Activated CD8-positive, alpha-beta memory T cell treated with anti-CD3 and anti-CD28 coated beads, Interleukin-2, amount 50 U/mL, for 1 hour (primary cell): ENCODE measurements at regions not wholly inside any gene's neighbourhood (a gene's known extent, or its start where the extent isn't known, plus 50 kb on each side); places are given as distances from the start of the nearest gene placed in this dataset.
"Not testable (repeated sequence)": the region's sequence is repeated elsewhere in the genome, so short reads cannot be mapped to it uniquely, and the experiment has no call there.

ENCODE experiments used
- DNase-seq: peaks from one replicate; pipeline ENCODE4 v3.0.0-alpha.2; 2020; ENCODE audit errors: extremely low read depth

DNA sequence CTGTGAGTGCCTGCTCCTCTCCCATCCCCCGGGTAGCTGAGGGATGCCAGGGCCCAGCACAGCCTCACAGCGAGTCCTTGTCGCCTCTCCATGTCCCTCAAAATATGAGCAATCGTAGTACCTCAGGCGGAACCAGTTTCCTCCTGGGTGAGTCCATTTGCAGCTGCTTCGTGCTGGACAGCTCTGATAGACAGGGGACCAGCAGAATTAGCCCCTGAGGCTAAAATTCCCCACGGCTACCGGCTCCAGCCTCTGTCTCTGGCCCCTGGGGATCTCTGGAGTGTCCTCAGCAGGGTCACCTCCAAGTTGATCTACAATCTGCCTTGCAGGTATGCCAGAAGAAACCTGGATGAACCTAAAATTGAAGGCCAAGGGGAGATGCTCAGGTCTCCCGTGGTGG, 115.8 kb upstream of the FBXL7 start:
- no peak for DNase-seq

- DNase-seq, result no peak
These were observed 116.5 kb upstream of the FBXL7 start for GRCh38 chr5:15383469-15383868.

DNA sequence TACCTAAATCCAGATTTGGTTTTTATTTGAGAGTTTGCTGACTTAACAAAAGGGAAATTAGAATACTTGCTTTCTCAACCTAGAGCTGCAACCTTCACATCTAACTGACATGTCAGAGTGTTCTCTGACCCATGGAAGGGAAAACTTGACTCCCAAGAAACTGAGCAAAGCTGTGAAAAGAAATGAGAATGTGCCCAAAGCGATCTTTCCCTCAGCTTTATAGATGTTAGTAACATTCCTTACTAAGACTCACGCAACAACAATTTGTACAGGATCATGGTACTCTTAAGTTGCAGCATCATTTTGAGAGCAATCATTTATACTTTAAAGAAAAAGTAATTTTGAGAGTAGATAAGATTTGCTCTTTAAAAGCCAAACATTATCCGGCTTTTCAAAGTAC, 117.0 kb upstream of the FBXL7 start:
- no peak for DNase-seq

DNA sequence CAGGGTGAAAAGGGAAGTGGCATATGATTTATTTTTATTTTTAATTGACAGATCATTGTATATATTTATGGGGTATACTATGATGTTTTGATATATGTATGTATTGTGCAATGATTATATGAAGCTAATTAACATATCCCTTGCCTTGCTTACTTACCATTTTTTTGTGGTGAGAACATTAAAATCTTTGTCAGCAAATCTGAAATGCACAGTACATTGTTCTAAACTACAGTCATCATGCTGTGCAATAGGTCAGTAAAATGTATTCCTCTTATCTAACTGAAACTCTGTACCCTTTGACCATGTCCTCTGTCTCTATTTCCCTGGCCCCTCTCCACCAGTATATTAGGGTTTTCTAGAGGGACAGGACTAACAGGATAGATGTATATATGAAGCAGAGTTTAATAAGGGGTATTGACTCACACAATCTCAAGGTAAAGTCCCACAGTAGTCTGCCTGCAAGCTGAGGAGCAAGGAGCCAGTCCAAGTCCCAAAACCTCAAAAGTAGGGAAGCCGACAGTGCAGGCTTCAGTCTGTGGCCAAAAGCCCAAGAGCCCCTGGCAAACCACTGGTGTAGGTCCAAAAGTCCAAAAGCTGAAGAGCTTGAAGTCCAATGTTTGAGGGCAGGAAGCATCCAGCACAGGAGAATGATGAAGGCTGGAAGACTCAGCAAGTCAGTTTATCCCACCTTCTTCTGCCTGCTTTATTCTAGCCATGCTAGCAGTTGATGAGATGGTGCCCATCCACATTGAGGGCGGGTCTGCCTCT, 122.2 kb upstream of the FBXL7 start:
- no peak for DNase-seq

DNA sequence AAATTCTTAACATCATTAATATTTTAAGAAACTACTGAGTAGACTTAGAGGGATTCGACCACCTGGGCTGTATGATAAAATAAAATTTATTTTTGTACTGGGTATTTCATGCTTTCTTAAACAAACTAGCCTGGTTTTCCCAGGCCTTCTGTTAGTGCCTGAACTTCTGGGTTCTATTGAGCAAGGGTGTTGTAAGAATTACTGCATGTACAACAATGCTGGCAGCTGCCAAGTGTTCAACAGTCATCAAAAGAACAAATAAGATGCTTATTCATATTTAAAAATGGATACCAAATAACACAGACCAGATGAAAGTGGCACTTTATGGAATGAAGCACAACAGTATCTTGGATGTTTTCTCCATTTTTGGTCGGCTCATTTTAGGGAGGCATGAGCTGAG, 123.2 kb upstream of the FBXL7 start:
- DNase-seq, result no peak

- no peak for DNase-seq
These were observed 123.9 kb upstream of the FBXL7 start for GRCh38 chr5:15376088-15376487.

DNA sequence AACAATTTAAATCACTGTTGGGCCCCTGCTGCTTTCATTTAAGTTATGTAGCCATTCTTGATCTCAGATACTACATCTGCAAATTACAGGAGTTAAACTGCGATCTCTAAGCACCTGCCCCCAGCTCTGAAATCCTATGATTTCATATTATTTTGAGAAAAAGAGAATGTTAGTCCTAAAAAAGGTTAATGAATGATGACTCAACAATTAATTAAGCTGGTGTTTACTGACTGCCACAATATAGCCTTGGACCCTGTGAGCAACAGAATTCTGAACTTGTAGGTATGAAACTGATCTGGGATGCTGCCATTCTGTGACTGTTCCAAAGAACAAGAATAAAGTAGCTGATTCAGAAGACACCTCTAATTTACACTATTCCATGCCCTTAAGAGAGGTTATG, 124.4 kb upstream of the FBXL7 start:
- DNase-seq, result no peak

- no peak for DNase-seq
These were observed 125.1 kb upstream of the FBXL7 start for GRCh38 chr5:15374886-15375285.

DNA sequence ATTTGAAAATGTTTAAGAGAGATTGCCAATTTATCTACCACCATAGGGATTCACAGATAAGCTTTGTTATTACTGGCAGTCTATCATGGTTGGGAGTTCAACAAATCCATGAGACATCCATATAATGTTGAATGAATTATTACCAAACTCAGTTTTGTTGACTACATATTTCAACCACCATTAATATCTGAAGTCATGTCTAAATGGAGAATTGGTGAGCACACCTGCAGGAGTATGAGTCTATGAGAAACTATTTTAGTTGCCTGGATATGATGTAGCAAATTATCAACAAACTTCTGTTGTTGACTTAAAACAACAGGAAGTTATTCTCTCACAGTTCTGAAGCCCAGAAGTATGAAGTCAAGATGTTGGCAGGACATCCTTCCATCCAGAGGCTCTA, 126.8 kb upstream of the FBXL7 start:
- DNase-seq, result no peak

- no peak for DNase-seq
These were observed 128.8 kb upstream of the FBXL7 start for GRCh38 chr5:15371184-15371583.

DNA sequence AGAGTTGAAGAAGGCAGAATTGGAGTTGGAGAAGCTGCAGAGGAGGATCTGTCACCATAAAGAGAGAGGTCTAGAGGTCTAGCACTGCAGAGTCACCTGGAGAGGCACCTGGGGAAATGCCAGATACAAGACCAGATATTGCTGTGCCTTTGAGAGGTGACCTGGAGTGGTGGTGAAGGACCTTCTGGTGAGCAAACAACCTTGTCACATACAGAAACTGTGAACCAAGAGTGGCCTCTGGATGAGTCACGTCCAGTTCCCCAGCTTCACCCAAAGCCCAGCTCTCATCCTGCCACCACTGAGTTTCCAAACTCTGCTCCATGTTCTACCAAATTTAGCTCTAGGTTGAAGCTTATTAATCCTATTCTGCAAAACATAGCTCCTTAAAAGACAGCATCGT, 131.1 kb upstream of the FBXL7 start:
- no peak for DNase-seq

DNA sequence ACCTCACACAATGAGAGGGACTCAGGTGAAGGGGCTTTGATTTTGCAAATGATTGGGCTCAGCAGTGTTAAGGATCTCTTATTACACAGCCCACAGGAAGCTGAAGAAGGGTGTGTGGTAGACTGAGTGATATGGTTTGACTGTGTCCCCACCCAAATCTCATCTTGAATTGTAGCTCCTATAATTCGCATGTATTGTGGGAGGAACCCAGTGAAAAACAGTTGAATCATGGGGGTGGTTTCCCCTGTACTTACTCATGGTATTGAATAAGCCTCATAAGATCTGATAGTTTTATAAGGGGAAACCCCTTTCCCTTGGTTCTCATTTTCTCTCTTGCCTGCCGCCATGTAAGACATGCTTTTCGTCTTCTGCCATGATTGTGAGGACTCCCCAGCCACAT, 132.5 kb upstream of the FBXL7 start:
- DNase-seq, result no peak

DNA sequence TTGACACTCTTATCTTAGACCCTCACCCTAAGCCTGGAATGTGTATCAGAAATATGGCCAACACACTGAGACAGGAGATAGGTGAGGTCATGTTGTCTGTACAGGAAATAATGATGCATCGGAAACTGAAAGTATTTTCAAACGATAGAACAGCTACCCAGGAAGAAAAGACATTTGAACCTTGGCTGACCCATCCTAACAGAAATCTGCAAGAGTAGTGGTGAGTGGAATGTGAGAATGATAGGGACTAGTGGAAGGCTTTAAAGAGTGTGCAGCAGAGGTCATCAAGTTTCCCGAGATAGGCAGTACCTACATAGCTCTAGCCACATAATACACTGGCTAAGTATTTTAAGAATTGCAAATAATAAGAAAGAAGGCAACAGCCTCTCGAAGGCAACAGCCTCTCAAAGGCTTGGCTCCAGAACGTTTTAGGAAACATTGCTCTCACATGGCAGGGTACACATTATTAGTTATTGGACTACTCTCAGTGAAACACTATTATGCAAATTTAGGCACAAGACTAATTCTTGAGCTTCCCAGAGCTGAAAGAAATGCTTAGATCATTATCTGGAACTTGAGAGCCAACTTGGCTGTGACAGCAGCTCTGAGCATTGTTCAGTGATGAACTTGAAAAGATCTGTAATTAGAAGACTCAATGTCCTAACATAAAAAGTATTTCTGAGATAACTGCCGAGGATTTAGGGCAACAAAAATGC, 133.1 kb upstream of the FBXL7 start:
- no peak for DNase-seq

DNA sequence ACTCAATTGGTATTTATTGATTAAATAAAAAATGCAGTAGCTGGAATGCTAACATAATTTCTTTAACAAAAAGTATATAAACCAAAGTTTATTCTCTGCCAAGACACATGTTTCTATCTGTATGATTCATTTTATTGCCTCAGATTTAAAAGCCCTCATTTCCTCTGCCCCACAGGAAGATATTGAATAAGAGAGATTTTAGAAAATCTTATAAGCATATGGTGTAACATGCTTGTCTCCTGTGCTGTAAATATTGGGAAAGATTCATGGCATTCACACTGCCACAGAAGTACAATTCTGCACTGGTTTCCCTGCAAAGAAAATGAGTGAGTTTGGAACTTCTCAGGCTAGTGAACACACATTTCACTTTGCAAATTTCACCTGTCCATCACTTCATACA, 134.9 kb upstream of the FBXL7 start:
- no peak for DNase-seq

- no peak for DNase-seq
These were observed 136.4 kb upstream of the FBXL7 start for GRCh38 chr5:15363601-15364000.

- not testable (repeated sequence) for DNase-seq
These were observed 142.9 kb upstream of the FBXL7 start for GRCh38 chr5:15357092-15357453.

DNA sequence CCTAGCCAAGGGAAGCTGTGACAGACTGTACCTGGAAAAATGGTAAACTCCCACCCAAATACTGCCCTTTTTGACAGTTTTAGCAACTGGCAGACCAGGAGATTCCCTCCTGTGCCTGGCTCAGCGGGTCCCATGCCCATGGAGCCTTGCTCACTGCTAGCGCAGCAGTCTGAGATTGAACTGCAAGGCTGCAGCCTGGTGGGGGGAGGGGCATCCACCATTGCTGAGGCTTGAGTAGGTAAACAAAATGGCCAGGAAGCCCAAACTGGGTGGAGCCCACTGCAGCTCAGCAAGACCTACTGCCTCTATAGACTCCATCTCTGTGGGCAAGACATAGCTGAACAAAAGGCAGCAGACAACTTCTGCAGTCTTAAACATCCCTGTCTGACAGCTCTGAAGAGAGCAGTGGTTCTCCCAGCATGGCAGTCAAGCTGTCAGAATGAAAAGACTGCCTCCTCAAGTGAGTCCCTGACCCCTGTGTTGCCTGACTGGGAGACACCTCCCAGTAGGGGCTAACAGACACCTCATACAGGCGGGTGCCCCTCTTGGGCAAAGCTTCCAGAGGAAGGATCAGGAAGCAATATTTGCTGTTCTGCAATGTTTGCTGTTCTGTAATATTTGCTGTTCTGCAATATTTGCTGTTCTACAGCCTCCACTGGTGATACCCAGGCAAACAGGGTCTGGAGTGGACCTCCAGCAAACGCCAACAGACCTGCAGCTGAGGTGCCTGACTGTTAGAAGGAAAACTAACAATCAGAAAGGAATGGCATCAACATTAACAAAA, 143.5 kb upstream of the FBXL7 start:
- not testable (repeated sequence) for DNase-seq

GRCh38 chr5:15354021-15354420, 146.0 kb upstream of the FBXL7 start:
- DNase-seq, result no peak

GRCh38 chr5:15353086-15353645, 146.8 kb upstream of the FBXL7 start:
- DNase-seq, result no peak

DNA sequence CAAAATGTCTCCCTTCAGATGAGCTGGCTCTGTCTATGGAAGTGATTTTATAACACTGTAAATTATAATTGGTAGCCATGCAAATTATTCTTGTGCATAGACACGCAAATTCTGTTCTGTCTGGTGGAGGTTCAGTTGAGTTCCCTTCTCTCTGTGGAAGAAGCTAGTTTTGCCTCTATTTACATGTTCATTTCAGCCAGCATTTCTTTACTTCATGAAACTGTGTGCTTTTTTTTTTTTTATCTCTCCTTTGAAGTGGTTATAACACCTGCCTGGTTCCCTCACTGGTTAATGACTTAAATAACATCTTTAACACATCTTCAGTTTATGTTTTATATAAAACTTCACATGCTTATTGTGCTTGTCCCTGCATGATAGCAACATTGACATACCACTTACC, 149.4 kb upstream of the FBXL7 start:
- no peak for DNase-seq

GRCh38 chr5:15346738-15347137, 153.2 kb upstream of the FBXL7 start:
- no peak for DNase-seq

DNA sequence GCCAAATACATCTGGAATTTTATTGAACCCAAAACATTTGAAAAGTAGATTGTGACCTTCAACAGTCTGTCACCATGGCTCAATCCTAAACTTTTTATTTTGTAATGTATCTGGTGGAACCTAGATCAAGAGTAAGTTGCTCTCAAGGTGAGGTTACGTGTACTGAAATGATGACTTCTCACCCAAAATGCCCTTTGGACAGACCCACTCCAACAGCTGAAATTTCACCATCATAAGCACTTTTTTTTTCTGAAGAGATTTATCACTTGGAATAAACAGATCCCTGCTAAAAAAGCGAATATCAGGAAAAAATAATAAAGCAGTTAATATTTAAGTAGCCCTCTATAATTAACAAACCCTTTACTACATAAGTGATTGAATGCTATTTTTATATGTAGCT, 155.0 kb upstream of the FBXL7 start:
- DNase-seq, result no peak

DNA sequence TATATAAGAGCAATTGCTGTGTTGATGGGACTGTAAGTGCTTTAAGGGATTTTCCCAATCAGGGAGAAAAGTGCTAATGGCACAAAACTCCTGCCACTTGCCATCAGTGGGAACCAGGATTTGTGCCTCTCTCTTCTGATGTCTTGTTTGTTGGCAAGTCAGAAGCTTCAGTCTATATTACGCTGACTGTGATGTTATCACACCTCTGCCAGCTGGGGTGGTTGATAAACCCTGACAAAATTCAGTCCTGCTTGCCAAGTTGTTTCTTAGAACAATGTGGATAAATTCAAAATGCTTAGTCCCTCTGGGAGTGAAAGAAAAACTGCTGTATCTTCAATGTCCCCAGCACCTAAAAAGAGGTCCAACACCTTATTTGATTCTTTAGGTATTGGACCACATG, 161.4 kb upstream of the FBXL7 start:
- no peak for DNase-seq
